GM23338 (cell line): ENCODE measurements at regions not wholly inside any gene's neighbourhood (a gene's known extent, or its start where the extent isn't known, plus 50 kb on each side); places are given as distances from the start of the nearest gene placed in this dataset.

Experiments
- ATAC-seq: fragments of 200-7000 bp; cut with Tn5 transposase; 3 replicates; pipeline ENCODE4 v1.9.1; 2020
- DNase-seq: peaks from one replicate; pipeline ENCODE4 v3.0.0-alpha.2; 2015; ENCODE audit warnings: low spot score
- H2AFZ ChIP-seq: fragments of 200-600 bp; sonication (generic); 2 replicates; pipeline ENCODE4 v1.8.0; 2016; ENCODE audit warnings: antibody characterized with exemption, mild to moderate bottlenecking, moderate library complexity
- H3F3A ChIP-seq: fragments of 200-600 bp; sonication (generic); replicated peaks from 2 replicates; pipeline ENCODE4 v1.8.0; 2017; ENCODE audit warnings: antibody characterized with exemption, mixed run types, low read depth
- H3K27ac ChIP-seq: fragments of 200-600 bp; sonication (generic); 2 replicates; pipeline ENCODE4 v1.6.1; 2016; ENCODE audit warnings: low read depth
- H3K27me3 ChIP-seq: fragments of 200-600 bp; sonication (generic); 2 replicates; pipeline ENCODE4 v1.8.0; 2016; ENCODE audit warnings: mild to moderate bottlenecking, mixed run types, moderate library complexity; ENCODE audit not compliant: insufficient read depth
- H3K36me3 ChIP-seq: fragments of 200-600 bp; sonication (generic); 2 replicates; pipeline ENCODE4 v1.8.0; 2016; ENCODE audit warnings: mild to moderate bottlenecking; ENCODE audit not compliant: insufficient read depth
- H3K4me1 ChIP-seq: fragments of 200-600 bp; sonication (generic); 2 replicates; pipeline ENCODE4 v1.8.0; 2016; ENCODE audit warnings: mild to moderate bottlenecking, moderate library complexity; ENCODE audit not compliant: insufficient read depth
- H3K4me2 ChIP-seq: fragments of 200-600 bp; sonication (generic); 2 replicates; pipeline ENCODE4 v1.7.1; 2017; ENCODE audit warnings: mixed run types
- H3K4me3 ChIP-seq: fragments of 200-600 bp; sonication (generic); 2 replicates; pipeline ENCODE4 v1.6.1; 2016; ENCODE audit warnings: mixed run types
- H3K79me2 ChIP-seq: fragments of 200-600 bp; sonication (generic); replicated peaks from 2 replicates; pipeline ENCODE4 v1.8.0; 2017; ENCODE audit warnings: mild to moderate bottlenecking; ENCODE audit not compliant: insufficient read depth
- H3K9me2 ChIP-seq: fragments of 200-600 bp; sonication (generic); 2 replicates; pipeline ENCODE4 v1.8.0; 2017; ENCODE audit not compliant: insufficient read depth
- H4K20me1 ChIP-seq: fragments of 200-600 bp; sonication (generic); replicated peaks from 2 replicates; pipeline ENCODE4 v1.8.0; 2017; ENCODE audit warnings: mild to moderate bottlenecking; ENCODE audit not compliant: insufficient read depth
- H3K27ac Mint-ChIP-seq: 2 replicates; pipeline ENCODE4 v1.8.0; 2020; ENCODE audit warnings: inconsistent platforms, mild to moderate bottlenecking, moderate library complexity, mixed read lengths
- H3K27me3 Mint-ChIP-seq: 3 replicates; pipeline ENCODE4 v1.8.0; 2022; ENCODE audit warnings: low read depth, mild to moderate bottlenecking, moderate library complexity, mixed read lengths, inconsistent platforms; ENCODE audit not compliant: insufficient read depth, poor library complexity
- H3K36me3 Mint-ChIP-seq: 3 replicates; pipeline ENCODE4 v1.8.0; 2021; ENCODE audit warnings: low read depth, mild to moderate bottlenecking, inconsistent platforms, moderate library complexity, mixed read lengths
- H3K4me1 Mint-ChIP-seq: 3 replicates; pipeline ENCODE4 v1.8.0; 2020; ENCODE audit warnings: mild to moderate bottlenecking, inconsistent platforms, mixed read lengths
- H3K4me3 Mint-ChIP-seq: 3 replicates; pipeline ENCODE4 v1.8.0; 2021; ENCODE audit warnings: moderate library complexity, mild to moderate bottlenecking, inconsistent platforms, mixed read lengths
- H3K9me3 Mint-ChIP-seq: 3 replicates; pipeline ENCODE4 v1.8.0; 2020; ENCODE audit warnings: moderate library complexity, mild to moderate bottlenecking, inconsistent platforms, mixed read lengths
- CREB1 ChIP-seq: fragments of 250-450 bp; sonication (Bioruptor Pico); IDR thresholded peaks from 2 replicates; pipeline ENCODE4 v1.5.0; 2020; ENCODE audit warnings: low read depth, mild to moderate bottlenecking, moderate library complexity
- NANOG ChIP-seq: IDR thresholded peaks from 2 replicates; pipeline ENCODE4 v1.6.1; 2016; ENCODE audit warnings: antibody characterized with exemption, borderline replicate concordance
- TF ChIP-seq, protein P1 (sequence below): IDR thresholded peaks from 2 replicates; pipeline ENCODE4 v1.6.1; 2016; ENCODE audit warnings: antibody characterized with exemption
- TF ChIP-seq, protein P2 (sequence below): fragments of 250-450 bp; sonication (Bioruptor Pico); IDR thresholded peaks from 2 replicates; pipeline ENCODE4 v1.5.0; 2020; ENCODE audit warnings: mild to moderate bottlenecking, moderate library complexity
- TF ChIP-seq, protein P3 (sequence below), 2 experiments: fragments of 200-600 bp in 1 of 2; sonication (generic) in 1 of 2; conservative IDR thresholded peaks; 2 replicates each; pipeline versions ENCODE4 v1.5.1 to v1.6.1; 2016 to 2017; ENCODE audit warnings: antibody characterized with exemption in 2 of 2, low read depth in 2 of 2, mild to moderate bottlenecking in 2 of 2, moderate library complexity in 1 of 2

DNA sequence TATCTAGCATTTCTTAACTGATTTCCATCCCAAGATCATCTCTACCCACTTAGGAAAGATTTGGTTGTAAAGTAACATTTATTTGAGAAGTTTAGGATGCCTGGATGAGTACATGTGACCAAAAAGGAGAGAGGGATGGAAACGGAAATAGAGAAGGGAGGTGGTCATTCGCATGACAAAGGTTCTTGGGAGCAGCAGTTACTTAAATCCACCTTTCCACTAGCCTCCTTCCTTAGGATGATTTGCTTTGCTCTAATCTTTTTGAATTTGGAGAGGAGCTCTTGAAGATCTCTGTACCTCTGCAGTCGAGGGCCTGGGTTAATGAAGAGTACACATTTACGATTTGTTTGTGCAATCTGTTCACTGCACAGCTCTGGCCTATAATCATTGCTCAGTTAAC is 623.5 kb downstream of the EPHA4 start:
- H3K27me3 Mint-ChIP-seq: peaks cover 3% of the 10 kb centered on the region
- Histone ChIP-seq H3K9me2 (0 out of 2 replicates have a peak, but pooled peaks cover 8% of the 10 kb centered on the region), H3K27me3 (no peaks in the 10 kb centered on the region), H4K20me1 (no peaks in the 10 kb centered on the region), H3K4me2 (peak overlapping the region; percentile 59), H3K4me1 (peaks cover 23% of the 10 kb centered on the region), H2AFZ (no peak overlapping the region), H3F3A (no peaks in the 10 kb centered on the region), H3K79me2 (no peaks in the 10 kb centered on the region), H3K36me3 (no peaks in the 10 kb centered on the region), H3K4me3 (peak overlapping the region; percentile 17; the same call in 1 of the 2 replicates), H3K27ac (peak overlapping the region; percentile 58; the same call in 1 of the 2 replicates)
- peaks cover 4% of the 10 kb centered on the region; the same call in 2 of the 3 replicates for H3K36me3 Mint-ChIP-seq
- ATAC-seq (peak; percentile 57; the same call in 2 of the 3 replicates), DNase-seq (peak; percentile 55)
- no peak overlapping the region for H3K4me3 Mint-ChIP-seq
- no peak overlapping the region for H3K27ac Mint-ChIP-seq
- TF ChIP-seq, protein P1, sequence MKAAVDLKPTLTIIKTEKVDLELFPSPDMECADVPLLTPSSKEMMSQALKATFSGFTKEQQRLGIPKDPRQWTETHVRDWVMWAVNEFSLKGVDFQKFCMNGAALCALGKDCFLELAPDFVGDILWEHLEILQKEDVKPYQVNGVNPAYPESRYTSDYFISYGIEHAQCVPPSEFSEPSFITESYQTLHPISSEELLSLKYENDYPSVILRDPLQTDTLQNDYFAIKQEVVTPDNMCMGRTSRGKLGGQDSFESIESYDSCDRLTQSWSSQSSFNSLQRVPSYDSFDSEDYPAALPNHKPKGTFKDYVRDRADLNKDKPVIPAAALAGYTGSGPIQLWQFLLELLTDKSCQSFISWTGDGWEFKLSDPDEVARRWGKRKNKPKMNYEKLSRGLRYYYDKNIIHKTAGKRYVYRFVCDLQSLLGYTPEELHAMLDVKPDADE: 0 out of 2 replicates have a peak, but pooled peaks have one; percentile 28
- TF ChIP-seq CREB1 (CRISPR knock-in tag) (no peak), NANOG (no peak)
- TF ChIP-seq, protein P2, sequence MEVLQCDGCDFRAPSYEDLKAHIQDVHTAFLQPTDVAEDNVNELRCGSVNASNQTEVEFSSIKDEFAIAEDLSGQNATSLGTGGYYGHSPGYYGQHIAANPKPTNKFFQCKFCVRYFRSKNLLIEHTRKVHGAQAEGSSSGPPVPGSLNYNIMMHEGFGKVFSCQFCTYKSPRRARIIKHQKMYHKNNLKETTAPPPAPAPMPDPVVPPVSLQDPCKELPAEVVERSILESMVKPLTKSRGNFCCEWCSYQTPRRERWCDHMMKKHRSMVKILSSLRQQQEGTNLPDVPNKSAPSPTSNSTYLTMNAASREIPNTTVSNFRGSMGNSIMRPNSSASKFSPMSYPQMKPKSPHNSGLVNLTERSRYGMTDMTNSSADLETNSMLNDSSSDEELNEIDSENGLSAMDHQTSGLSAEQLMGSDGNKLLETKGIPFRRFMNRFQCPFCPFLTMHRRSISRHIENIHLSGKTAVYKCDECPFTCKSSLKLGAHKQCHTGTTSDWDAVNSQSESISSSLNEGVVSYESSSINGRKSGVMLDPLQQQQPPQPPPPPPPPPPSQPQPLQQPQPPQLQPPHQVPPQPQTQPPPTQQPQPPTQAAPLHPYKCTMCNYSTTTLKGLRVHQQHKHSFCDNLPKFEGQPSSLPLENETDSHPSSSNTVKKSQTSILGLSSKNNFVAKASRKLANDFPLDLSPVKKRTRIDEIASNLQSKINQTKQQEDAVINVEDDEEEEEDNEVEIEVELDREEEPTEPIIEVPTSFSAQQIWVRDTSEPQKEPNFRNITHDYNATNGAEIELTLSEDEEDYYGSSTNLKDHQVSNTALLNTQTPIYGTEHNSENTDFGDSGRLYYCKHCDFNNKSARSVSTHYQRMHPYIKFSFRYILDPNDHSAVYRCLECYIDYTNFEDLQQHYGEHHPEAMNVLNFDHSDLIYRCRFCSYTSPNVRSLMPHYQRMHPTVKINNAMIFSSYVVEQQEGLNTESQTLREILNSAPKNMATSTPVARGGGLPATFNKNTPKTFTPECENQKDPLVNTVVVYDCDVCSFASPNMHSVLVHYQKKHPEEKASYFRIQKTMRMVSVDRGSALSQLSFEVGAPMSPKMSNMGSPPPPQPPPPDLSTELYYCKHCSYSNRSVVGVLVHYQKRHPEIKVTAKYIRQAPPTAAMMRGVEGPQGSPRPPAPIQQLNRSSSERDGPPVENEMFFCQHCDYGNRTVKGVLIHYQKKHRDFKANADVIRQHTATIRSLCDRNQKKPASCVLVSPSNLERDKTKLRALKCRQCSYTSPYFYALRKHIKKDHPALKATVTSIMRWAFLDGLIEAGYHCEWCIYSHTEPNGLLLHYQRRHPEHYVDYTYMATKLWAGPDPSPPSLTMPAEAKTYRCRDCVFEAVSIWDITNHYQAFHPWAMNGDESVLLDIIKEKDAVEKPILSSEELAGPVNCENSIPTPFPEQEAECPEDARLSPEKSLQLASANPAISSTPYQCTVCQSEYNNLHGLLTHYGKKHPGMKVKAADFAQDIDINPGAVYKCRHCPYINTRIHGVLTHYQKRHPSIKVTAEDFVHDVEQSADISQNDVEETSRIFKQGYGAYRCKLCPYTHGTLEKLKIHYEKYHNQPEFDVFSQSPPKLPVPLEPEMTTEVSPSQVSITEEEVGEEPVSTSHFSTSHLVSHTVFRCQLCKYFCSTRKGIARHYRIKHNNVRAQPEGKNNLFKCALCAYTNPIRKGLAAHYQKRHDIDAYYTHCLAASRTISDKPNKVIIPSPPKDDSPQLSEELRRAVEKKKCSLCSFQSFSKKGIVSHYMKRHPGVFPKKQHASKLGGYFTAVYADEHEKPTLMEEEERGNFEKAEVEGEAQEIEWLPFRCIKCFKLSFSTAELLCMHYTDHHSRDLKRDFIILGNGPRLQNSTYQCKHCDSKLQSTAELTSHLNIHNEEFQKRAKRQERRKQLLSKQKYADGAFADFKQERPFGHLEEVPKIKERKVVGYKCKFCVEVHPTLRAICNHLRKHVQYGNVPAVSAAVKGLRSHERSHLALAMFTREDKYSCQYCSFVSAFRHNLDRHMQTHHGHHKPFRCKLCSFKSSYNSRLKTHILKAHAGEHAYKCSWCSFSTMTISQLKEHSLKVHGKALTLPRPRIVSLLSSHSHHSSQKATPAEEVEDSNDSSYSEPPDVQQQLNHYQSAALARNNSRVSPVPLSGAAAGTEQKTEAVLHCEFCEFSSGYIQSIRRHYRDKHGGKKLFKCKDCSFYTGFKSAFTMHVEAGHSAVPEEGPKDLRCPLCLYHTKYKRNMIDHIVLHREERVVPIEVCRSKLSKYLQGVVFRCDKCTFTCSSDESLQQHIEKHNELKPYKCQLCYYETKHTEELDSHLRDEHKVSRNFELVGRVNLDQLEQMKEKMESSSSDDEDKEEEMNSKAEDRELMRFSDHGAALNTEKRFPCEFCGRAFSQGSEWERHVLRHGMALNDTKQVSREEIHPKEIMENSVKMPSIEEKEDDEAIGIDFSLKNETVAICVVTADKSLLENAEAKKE (CRISPR knock-in tag): peak; percentile 88
- TF ChIP-seq, protein P3, sequence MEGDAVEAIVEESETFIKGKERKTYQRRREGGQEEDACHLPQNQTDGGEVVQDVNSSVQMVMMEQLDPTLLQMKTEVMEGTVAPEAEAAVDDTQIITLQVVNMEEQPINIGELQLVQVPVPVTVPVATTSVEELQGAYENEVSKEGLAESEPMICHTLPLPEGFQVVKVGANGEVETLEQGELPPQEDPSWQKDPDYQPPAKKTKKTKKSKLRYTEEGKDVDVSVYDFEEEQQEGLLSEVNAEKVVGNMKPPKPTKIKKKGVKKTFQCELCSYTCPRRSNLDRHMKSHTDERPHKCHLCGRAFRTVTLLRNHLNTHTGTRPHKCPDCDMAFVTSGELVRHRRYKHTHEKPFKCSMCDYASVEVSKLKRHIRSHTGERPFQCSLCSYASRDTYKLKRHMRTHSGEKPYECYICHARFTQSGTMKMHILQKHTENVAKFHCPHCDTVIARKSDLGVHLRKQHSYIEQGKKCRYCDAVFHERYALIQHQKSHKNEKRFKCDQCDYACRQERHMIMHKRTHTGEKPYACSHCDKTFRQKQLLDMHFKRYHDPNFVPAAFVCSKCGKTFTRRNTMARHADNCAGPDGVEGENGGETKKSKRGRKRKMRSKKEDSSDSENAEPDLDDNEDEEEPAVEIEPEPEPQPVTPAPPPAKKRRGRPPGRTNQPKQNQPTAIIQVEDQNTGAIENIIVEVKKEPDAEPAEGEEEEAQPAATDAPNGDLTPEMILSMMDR (conservative IDR thresholded peaks at IDR 0.05; ENCODE audit: low read depth in 2 of 2): no peak
- H3K9me3 Mint-ChIP-seq: peaks cover 3% of the 10 kb centered on the region
- peaks cover 18% of the 10 kb centered on the region for H3K4me1 Mint-ChIP-seq
